ENCODE measurements at regions not wholly inside any gene's neighbourhood (a gene's known extent, or its start where the extent isn't known, plus 50 kb on each side); places are given as distances from the start of the nearest gene placed in this dataset.

- TF ChIP-seq RFX5 (IDR thresholded peaks at IDR 0.05; ENCODE audit: low read length), result no peak
- no peak for TF ChIP-seq CTCF (IDR thresholded peaks at IDR 0.05)
- TF ChIP-seq NFIC (IDR thresholded peaks at IDR 0.05; ENCODE audit: borderline replicate concordance), result no peak
- TF ChIP-seq RXRA (IDR thresholded peaks at IDR 0.05; ENCODE audit: borderline replicate concordance, low read depth), result no peak
- TF ChIP-seq TAF1 (IDR thresholded peaks at IDR 0.05; ENCODE audit: borderline replicate concordance, low read depth, low read length), result no peak
- TF ChIP-seq EZH2phosphoT487 (IDR thresholded peaks at IDR 0.05; ENCODE audit: borderline replicate concordance, low read depth), result no peak
- no peak for TF ChIP-seq CHD2 (IDR thresholded peaks at IDR 0.05; ENCODE audit: low read length, partially characterized antibody)
- TF ChIP-seq FOXJ3 (CRISPR knock-in tag; IDR thresholded peaks at IDR 0.05), result no peak
These were observed 93.2 kb downstream of the EMP1 start for GRCh38 chr12:13289653-13290289.

All from SK-N-SH (cell line).